ENCODE measurements at regions not wholly inside any gene's neighbourhood (a gene's known extent, or its start where the extent isn't known, plus 50 kb on each side); places are given as distances from the start of the nearest gene placed in this dataset.

- TF ChIP-seq KIAA2018 (CRISPR knock-in tag; IDR thresholded peaks at IDR 0.05; ENCODE audit: borderline replicate concordance): no peak
- no peak for TF ChIP-seq MLLT10 (CRISPR knock-in tag; IDR thresholded peaks at IDR 0.05)
- TF ChIP-seq TCF7 (IDR thresholded peaks at IDR 0.05; ENCODE audit: low read depth): peak; percentile 93
- no peak for TF ChIP-seq ZFAT (CRISPR knock-in tag; conservative IDR thresholded peaks at IDR 0.05)
- TF ChIP-seq ZBTB7B (CRISPR knock-in tag; IDR thresholded peaks at IDR 0.05): peak; percentile 95
- peak; percentile 39 to 61; a peak in 2 of 4 replicates for TF ChIP-seq EP300 (IDR thresholded peaks at IDR 0.05; ENCODE audit: low read depth in 2 of 2, low read length in 2 of 2)
- peak; percentile 49; the same call in 1 of the 2 replicates for TF ChIP-seq EP300 (CRISPR knock-in tag; IDR thresholded peaks at IDR 0.05; ENCODE audit: borderline replicate concordance)
- TF ChIP-seq NR0B2 (CRISPR knock-in tag; IDR thresholded peaks at IDR 0.05): no peak
- no peak for TF ChIP-seq ZBTB44 (CRISPR knock-in tag; IDR thresholded peaks at IDR 0.05)
- no peak for TF ChIP-seq ZBTB46 (CRISPR knock-in tag; IDR thresholded peaks at IDR 0.05; ENCODE audit: borderline replicate concordance)
- TF ChIP-seq ZNF205 (CRISPR knock-in tag; IDR thresholded peaks at IDR 0.05): no peak
- no peak for TF ChIP-seq SSRP1 (CRISPR knock-in tag; IDR thresholded peaks at IDR 0.05)
- TF ChIP-seq ZNF841 (CRISPR knock-in tag; IDR thresholded peaks at IDR 0.05; ENCODE audit: borderline replicate concordance): no peak
- TF ChIP-seq ZNF543 (CRISPR knock-in tag; IDR thresholded peaks at IDR 0.05): no peak
- TF ChIP-seq MXD3 (CRISPR knock-in tag; IDR thresholded peaks at IDR 0.05): no peak
- peak; percentile 21; the same call in 1 of the 2 replicates for TF ChIP-seq ZNF503 (CRISPR knock-in tag; IDR thresholded peaks at IDR 0.05)
Measured at GRCh38 chr20:48126227-48126740, 341.0 kb upstream of the SULF2 start (continued).
